SK-N-SH treated with all-trans-retinoic acid at 6 μM for 48 hours (cell line): ENCODE measurements at regions not wholly inside any gene's neighbourhood (a gene's known extent, or its start where the extent isn't known, plus 50 kb on each side); places are given as distances from the start of the nearest gene placed in this dataset.

ENCODE experiments used
- ATAC-seq: fragments of 200-7000 bp; cut with Tn5 transposase; 3 replicates; pipeline ENCODE4 v1.9.1; 2020; ENCODE audit warnings: mild to moderate bottlenecking, moderate library complexity
- ARNTL ChIP-seq: fragments of 450-650 bp; formaldehyde crosslinking; IDR thresholded peaks from 2 replicates; pipeline ENCODE4 v1.5.0; 2020; ENCODE audit warnings: low read depth, mild to moderate bottlenecking, moderate library complexity, borderline replicate concordance
- BACH2 ChIP-seq: fragments of 250-450 bp; sonication (Bioruptor Pico); IDR thresholded peaks from 2 replicates; pipeline ENCODE4 v1.9.0; 2021; ENCODE audit warnings: mild to moderate bottlenecking, borderline replicate concordance
- CSDC2 ChIP-seq: fragments of 250-450 bp; sonication (Bioruptor Pico); IDR thresholded peaks from 2 replicates; pipeline ENCODE4 v1.5.0; 2020; ENCODE audit warnings: mild to moderate bottlenecking, moderate library complexity
- GLIS3 ChIP-seq: fragments of 250-450 bp; sonication (Bioruptor Pico); IDR thresholded peaks from 2 replicates; pipeline ENCODE4 v1.5.0; 2020; ENCODE audit warnings: mild to moderate bottlenecking, moderate library complexity
- ISL1 ChIP-seq: fragments of 250-450 bp; sonication (Bioruptor Pico); IDR thresholded peaks from 2 replicates; pipeline ENCODE4 v2.1.2; 2022; ENCODE audit warnings: mild to moderate bottlenecking, moderate library complexity
- OSR1 ChIP-seq: fragments of 250-450 bp; sonication (Bioruptor Pico); IDR thresholded peaks from 2 replicates; pipeline ENCODE4 v1.8.0; 2022; ENCODE audit warnings: moderate library complexity, mild to moderate bottlenecking, inconsistent platforms
- PPARA ChIP-seq: fragments of 250-450 bp; sonication (Bioruptor Pico); IDR thresholded peaks from 2 replicates; pipeline ENCODE4 v1.5.0; 2020; ENCODE audit warnings: mild to moderate bottlenecking, borderline replicate concordance
- RARB ChIP-seq: fragments of 250-450 bp; sonication (Bioruptor Pico); IDR thresholded peaks from 2 replicates; pipeline ENCODE4 v1.8.0; 2021; ENCODE audit warnings: mild to moderate bottlenecking, moderate library complexity
- SNAI2 ChIP-seq: fragments of 250-450 bp; sonication (Bioruptor Pico); IDR thresholded peaks from 2 replicates; pipeline ENCODE4 v1.5.0; 2020; ENCODE audit warnings: mild to moderate bottlenecking, moderate library complexity
- TCF4 ChIP-seq: fragments of 250-450 bp; sonication (Bioruptor Pico); IDR thresholded peaks from 2 replicates; pipeline ENCODE4 v1.8.0; 2021; ENCODE audit warnings: mild to moderate bottlenecking, moderate library complexity, borderline replicate concordance
- TOX ChIP-seq: fragments of 250-450 bp; sonication (Bioruptor Pico); IDR thresholded peaks from 2 replicates; pipeline ENCODE4 v1.8.0; 2021; ENCODE audit warnings: mild to moderate bottlenecking, moderate library complexity, borderline replicate concordance
- TSHZ2 ChIP-seq: fragments of 250-450 bp; sonication (Bioruptor Pico); IDR thresholded peaks from 2 replicates; pipeline ENCODE4 v1.5.0; 2020; ENCODE audit warnings: mild to moderate bottlenecking, moderate library complexity
- ZC3H10 ChIP-seq: fragments of 250-450 bp; sonication (Bioruptor Pico); IDR thresholded peaks from 2 replicates; pipeline ENCODE4 v1.5.1; 2021; ENCODE audit warnings: mild to moderate bottlenecking, moderate library complexity
- ZFP30 ChIP-seq: fragments of 450-650 bp; formaldehyde crosslinking; IDR thresholded peaks from 2 replicates; pipeline ENCODE4 v1.5.0; 2022; ENCODE audit warnings: mild to moderate bottlenecking, moderate library complexity
- ZNF565 ChIP-seq: fragments of 450-650 bp; formaldehyde crosslinking; conservative IDR thresholded peaks from 2 replicates; pipeline ENCODE4 v1.5.0; 2020; ENCODE audit warnings: low read depth, mild to moderate bottlenecking, moderate library complexity
- ZNF8 ChIP-seq: fragments of 450-650 bp; formaldehyde crosslinking; IDR thresholded peaks from 2 replicates; pipeline ENCODE4 v1.5.0; 2020; ENCODE audit warnings: mild to moderate bottlenecking, moderate library complexity
- TF ChIP-seq, protein P1 (sequence below): fragments of 250-450 bp; sonication (Bioruptor Pico); IDR thresholded peaks from 2 replicates; pipeline ENCODE4 v1.5.1; 2021; ENCODE audit warnings: mild to moderate bottlenecking, moderate library complexity
- TF ChIP-seq, protein P2 (sequence below): fragments of 250-450 bp; sonication (Bioruptor Pico); IDR thresholded peaks from 2 replicates; pipeline ENCODE4 v1.5.1; 2020; ENCODE audit warnings: low read depth, mild to moderate bottlenecking, moderate library complexity
- TF ChIP-seq, protein P3 (sequence below): fragments of 250-450 bp; sonication (Bioruptor Pico); IDR thresholded peaks from 2 replicates; pipeline ENCODE4 v1.8.0; 2021; ENCODE audit warnings: low read depth, mild to moderate bottlenecking, moderate library complexity, borderline replicate concordance
- TF ChIP-seq, protein P4 (sequence below): fragments of 250-450 bp; sonication (Bioruptor Pico); IDR thresholded peaks from 2 replicates; pipeline ENCODE4 v1.8.0; 2020; ENCODE audit warnings: mild to moderate bottlenecking, moderate library complexity, borderline replicate concordance

GRCh38 chr2:191748528-191749180, 70.7 kb downstream of the NABP1 start:
- TF ChIP-seq TCF4 (CRISPR knock-in tag): no peak
- no peak for TF ChIP-seq ZNF8 (CRISPR knock-in tag)
- TF ChIP-seq ZC3H10: no peak
- no peak for TF ChIP-seq ARNTL (CRISPR knock-in tag)
- TF ChIP-seq SNAI2: no peak
- TF ChIP-seq ZFP30 (CRISPR knock-in tag): no peak
- no peak for ATAC-seq

- TF ChIP-seq ZC3H10 (no peak), OSR1 (no peak), TOX (CRISPR knock-in tag) (no peak), GLIS3 (CRISPR knock-in tag) (no peak), PPARA (no peak), TCF4 (CRISPR knock-in tag) (no peak), ZNF565 (no peak), CSDC2 (CRISPR knock-in tag) (no peak), RARB (CRISPR knock-in tag) (no peak)
- TF ChIP-seq, protein P1, sequence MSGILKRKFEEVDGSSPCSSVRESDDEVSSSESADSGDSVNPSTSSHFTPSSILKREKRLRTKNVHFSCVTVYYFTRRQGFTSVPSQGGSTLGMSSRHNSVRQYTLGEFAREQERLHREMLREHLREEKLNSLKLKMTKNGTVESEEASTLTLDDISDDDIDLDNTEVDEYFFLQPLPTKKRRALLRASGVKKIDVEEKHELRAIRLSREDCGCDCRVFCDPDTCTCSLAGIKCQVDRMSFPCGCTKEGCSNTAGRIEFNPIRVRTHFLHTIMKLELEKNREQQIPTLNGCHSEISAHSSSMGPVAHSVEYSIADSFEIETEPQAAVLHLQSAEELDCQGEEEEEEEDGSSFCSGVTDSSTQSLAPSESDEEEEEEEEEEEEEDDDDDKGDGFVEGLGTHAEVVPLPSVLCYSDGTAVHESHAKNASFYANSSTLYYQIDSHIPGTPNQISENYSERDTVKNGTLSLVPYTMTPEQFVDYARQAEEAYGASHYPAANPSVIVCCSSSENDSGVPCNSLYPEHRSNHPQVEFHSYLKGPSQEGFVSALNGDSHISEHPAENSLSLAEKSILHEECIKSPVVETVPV (CRISPR knock-in tag): no peak
- TF ChIP-seq, protein P2, sequence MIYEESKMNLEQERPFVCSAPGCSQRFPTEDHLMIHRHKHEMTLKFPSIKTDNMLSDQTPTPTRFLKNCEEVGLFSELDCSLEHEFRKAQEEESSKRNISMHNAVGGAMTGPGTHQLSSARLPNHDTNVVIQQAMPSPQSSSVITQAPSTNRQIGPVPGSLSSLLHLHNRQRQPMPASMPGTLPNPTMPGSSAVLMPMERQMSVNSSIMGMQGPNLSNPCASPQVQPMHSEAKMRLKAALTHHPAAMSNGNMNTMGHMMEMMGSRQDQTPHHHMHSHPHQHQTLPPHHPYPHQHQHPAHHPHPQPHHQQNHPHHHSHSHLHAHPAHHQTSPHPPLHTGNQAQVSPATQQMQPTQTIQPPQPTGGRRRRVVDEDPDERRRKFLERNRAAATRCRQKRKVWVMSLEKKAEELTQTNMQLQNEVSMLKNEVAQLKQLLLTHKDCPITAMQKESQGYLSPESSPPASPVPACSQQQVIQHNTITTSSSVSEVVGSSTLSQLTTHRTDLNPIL: no peak
- TF ChIP-seq, protein P3, sequence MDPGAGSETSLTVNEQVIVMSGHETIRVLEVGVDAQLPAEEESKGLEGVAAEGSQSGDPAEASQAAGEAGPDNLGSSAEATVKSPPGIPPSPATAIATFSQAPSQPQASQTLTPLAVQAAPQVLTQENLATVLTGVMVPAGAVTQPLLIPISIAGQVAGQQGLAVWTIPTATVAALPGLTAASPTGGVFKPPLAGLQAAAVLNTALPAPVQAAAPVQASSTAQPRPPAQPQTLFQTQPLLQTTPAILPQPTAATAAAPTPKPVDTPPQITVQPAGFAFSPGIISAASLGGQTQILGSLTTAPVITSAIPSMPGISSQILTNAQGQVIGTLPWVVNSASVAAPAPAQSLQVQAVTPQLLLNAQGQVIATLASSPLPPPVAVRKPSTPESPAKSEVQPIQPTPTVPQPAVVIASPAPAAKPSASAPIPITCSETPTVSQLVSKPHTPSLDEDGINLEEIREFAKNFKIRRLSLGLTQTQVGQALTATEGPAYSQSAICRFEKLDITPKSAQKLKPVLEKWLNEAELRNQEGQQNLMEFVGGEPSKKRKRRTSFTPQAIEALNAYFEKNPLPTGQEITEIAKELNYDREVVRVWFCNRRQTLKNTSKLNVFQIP (CRISPR knock-in tag): no peak
- TF ChIP-seq, all 23 proteins: peak for 0
- no peak for ATAC-seq
These were observed 71.2 kb downstream of the NABP1 start for GRCh38 chr2:191749181-191749540.

DNA sequence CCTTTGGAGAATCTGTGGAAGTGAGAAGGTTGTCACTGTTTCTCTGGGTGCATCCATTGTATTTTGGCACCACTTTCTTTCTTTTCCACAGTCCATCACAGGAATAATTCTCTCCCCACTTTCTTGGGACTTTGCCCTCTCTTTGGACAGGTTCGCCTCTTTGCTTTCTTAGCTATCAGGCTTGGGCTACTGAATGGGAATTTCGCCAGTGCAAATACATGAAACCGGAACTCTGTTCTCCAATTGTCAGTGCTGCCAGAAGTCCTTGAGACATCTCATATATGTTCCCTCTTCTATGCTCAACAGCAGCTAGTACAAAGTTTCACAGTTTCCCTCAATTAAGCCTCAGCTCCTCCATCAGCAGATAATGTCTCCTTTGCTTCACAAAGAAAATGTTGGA, 76.2 kb downstream of the NABP1 start:
- TF ChIP-seq ISL1 (CRISPR knock-in tag): no peak
- TF ChIP-seq BACH2 (CRISPR knock-in tag): no peak
- TF ChIP-seq PPARA: no peak
- TF ChIP-seq TCF4 (CRISPR knock-in tag): no peak
- no peak for TF ChIP-seq ZNF565
- TF ChIP-seq ZFP30 (CRISPR knock-in tag): no peak
- TF ChIP-seq, protein P4, sequence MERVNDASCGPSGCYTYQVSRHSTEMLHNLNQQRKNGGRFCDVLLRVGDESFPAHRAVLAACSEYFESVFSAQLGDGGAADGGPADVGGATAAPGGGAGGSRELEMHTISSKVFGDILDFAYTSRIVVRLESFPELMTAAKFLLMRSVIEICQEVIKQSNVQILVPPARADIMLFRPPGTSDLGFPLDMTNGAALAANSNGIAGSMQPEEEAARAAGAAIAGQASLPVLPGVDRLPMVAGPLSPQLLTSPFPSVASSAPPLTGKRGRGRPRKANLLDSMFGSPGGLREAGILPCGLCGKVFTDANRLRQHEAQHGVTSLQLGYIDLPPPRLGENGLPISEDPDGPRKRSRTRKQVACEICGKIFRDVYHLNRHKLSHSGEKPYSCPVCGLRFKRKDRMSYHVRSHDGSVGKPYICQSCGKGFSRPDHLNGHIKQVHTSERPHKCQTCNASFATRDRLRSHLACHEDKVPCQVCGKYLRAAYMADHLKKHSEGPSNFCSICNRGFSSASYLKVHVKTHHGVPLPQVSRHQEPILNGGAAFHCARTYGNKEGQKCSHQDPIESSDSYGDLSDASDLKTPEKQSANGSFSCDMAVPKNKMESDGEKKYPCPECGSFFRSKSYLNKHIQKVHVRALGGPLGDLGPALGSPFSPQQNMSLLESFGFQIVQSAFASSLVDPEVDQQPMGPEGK (CRISPR knock-in tag): no peak
- TF ChIP-seq ZC3H10: no peak
- no peak for TF ChIP-seq TSHZ2 (CRISPR knock-in tag)
- TF ChIP-seq, protein P3 (CRISPR knock-in tag): no peak
- no peak for TF ChIP-seq ZNF8 (CRISPR knock-in tag)
- TF ChIP-seq ARNTL (CRISPR knock-in tag): no peak
- no peak for ATAC-seq
